ENCODE measurements at regions not wholly inside any gene's neighbourhood (a gene's known extent, or its start where the extent isn't known, plus 50 kb on each side); places are given as distances from the start of the nearest gene placed in this dataset.
"Not testable (repeated sequence)": the region's sequence is repeated elsewhere in the genome, so short reads cannot be mapped to it uniquely, and the experiment has no call there.

- no peak for DNase-seq (ENCODE audit: low spot score)
- H3K9me3 Mint-ChIP-seq = peaks cover 14% of the 10 kb centered on the region
- H3K27ac Mint-ChIP-seq = no peak overlapping the region
- H3K27me3 Mint-ChIP-seq (ENCODE audit: low read depth) = no peaks in the 10 kb centered on the region
- H3K4me1 Mint-ChIP-seq (ENCODE audit: low read depth) = peaks cover 4% of the 10 kb centered on the region
- no peak overlapping the region for H3K4me3 Mint-ChIP-seq
- H3K36me3 Mint-ChIP-seq (ENCODE audit: low read depth) = no peaks in the 10 kb centered on the region
Observed at GRCh38 chr2:184346338-184346862, 251.9 kb upstream of the ZNF804A start.

- peaks cover 15% of the 10 kb centered on the region for H3K9me3 Mint-ChIP-seq
- H3K27me3 Mint-ChIP-seq (ENCODE audit: low read depth) = no peaks in the 10 kb centered on the region
- peaks cover 4% of the 10 kb centered on the region for H3K4me1 Mint-ChIP-seq (ENCODE audit: low read depth)
- peak overlapping the region; percentile 68 for H3K27ac Mint-ChIP-seq
- no peaks in the 10 kb centered on the region for H3K36me3 Mint-ChIP-seq (ENCODE audit: low read depth)
- no peak for DNase-seq (ENCODE audit: low spot score)
- H3K4me3 Mint-ChIP-seq = peak overlapping the region; percentile 40
Observed at GRCh38 chr2:184351126-184351525, 247.2 kb upstream of the ZNF804A start.

- H3K9me3 Mint-ChIP-seq = no peaks in the 10 kb centered on the region
- H3K4me3 Mint-ChIP-seq = no peak overlapping the region
- H3K4me1 Mint-ChIP-seq (ENCODE audit: low read depth) = no peaks in the 10 kb centered on the region
- no peak overlapping the region for H3K27ac Mint-ChIP-seq
- no peak for DNase-seq (ENCODE audit: low spot score)
- H3K27me3 Mint-ChIP-seq (ENCODE audit: low read depth) = no peaks in the 10 kb centered on the region
- H3K36me3 Mint-ChIP-seq (ENCODE audit: low read depth) = no peaks in the 10 kb centered on the region
Observed at GRCh38 chr2:184357033-184357432, 241.3 kb upstream of the ZNF804A start.

DNA sequence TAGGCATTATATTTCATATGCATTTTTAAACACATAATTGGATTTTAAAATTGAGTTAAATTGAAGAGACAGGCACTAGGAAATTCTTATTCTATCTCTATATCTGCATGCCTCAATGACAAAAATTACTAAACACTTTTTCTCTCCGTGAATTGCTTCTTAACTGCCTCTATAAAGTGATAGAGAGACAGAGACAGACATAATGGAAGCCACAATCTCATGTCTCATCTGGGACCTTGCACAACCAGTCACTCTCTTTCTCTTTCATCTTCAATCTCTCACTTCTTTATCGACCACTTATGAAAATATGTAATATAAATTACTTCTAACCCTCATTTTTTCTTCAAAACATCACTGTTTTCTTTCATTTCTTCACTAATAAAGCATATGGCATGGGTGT is 238.9 kb upstream of the ZNF804A start:
- Mint-ChIP-seq H3K4me1 (ENCODE audit: low read depth) (no peaks in the 10 kb centered on the region), H3K27me3 (ENCODE audit: low read depth) (no peaks in the 10 kb centered on the region), H3K36me3 (ENCODE audit: low read depth) (no peaks in the 10 kb centered on the region), H3K4me3 (no peak overlapping the region), H3K9me3 (no peaks in the 10 kb centered on the region), H3K27ac (no peak overlapping the region)
- no peak for DNase-seq (ENCODE audit: low spot score)

DNA sequence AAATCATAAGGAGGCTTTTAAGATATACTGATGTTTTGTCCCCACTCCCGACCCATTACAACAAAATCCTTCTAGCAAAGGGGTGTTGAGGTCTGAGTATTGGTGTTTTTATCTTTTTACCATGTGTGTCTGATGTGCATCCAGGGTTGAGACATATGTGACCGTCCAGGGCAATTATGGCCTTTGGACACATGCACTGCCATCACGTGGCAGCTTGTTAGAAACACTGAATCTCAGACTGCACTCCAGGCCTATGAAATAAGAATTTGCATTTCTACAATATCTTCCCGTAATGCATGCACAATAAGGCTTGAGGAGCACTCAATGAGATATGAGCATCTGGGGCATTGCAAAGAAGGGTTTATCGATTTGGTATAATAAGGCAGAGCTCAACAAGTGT is 235.1 kb upstream of the ZNF804A start:
- no peak for DNase-seq (ENCODE audit: low spot score)
- no peaks in the 10 kb centered on the region for H3K27me3 Mint-ChIP-seq (ENCODE audit: low read depth)
- H3K27ac Mint-ChIP-seq = no peak overlapping the region
- no peaks in the 10 kb centered on the region for H3K4me1 Mint-ChIP-seq (ENCODE audit: low read depth)
- no peaks in the 10 kb centered on the region for H3K36me3 Mint-ChIP-seq (ENCODE audit: low read depth)
- H3K9me3 Mint-ChIP-seq = no peaks in the 10 kb centered on the region
- H3K4me3 Mint-ChIP-seq = no peak overlapping the region

DNA sequence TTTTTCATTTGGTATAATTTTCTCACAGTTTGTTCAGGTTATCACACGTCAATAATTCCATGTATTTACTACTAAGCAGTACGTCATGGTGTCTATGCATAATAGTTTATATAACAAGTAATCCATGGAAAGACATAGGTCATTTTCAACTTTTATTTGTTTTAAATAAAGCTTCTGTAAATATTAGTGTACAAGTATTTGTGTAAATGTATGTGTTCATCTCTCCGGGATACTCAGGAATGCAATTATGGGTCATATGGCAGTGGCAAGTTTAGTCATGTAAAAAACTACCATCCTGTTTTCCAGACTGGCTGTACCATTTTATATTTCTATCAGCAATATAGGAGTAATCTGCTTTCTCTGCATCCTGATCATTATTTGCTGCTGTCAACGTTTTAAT is 231.1 kb upstream of the ZNF804A start:
- Mint-ChIP-seq H3K27ac (no peak overlapping the region), H3K4me1 (ENCODE audit: low read depth) (no peaks in the 10 kb centered on the region), H3K4me3 (no peak overlapping the region)

DNA sequence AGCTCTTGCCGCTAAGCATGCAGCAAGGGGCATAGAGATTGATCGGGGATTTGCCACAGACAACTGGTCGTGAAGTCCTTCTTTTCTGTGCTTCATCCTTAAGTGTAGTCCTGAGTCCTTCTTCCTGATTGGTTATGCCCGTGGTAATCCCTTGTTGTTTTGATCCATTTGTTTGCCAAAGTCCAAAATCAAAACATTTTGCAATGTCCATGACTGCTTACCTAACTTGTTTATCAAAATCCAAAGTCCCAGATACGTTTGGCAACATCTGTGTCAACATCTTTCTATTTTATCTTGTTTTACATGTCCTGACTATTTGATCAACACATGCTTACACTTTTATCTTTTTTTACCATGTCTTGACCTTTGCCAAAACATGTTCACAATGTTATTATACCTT is 229.0 kb upstream of the ZNF804A start:
- Mint-ChIP-seq H3K27me3 (ENCODE audit: low read depth) (no peaks in the 10 kb centered on the region), H3K36me3 (ENCODE audit: low read depth) (no peaks in the 10 kb centered on the region), H3K27ac (no peak overlapping the region), H3K4me1 (ENCODE audit: low read depth) (no peaks in the 10 kb centered on the region), H3K9me3 (no peaks in the 10 kb centered on the region), H3K4me3 (no peak overlapping the region)
- no peak for DNase-seq (ENCODE audit: low spot score)

More for the DNA sequence above, 231.1 kb upstream of the ZNF804A start:
- Mint-ChIP-seq H3K36me3 (ENCODE audit: low read depth) (no peaks in the 10 kb centered on the region), H3K9me3 (no peaks in the 10 kb centered on the region), H3K27me3 (ENCODE audit: low read depth) (no peaks in the 10 kb centered on the region)
- no peak for DNase-seq (ENCODE audit: low spot score)

GRCh38 chr2:184370954-184371353 is 227.4 kb upstream of the ZNF804A start:
- no peaks in the 10 kb centered on the region for H3K27me3 Mint-ChIP-seq (ENCODE audit: low read depth)
- no peaks in the 10 kb centered on the region for H3K4me1 Mint-ChIP-seq (ENCODE audit: low read depth)
- no peak for DNase-seq (ENCODE audit: low spot score)
- no peak overlapping the region for H3K27ac Mint-ChIP-seq
- no peaks in the 10 kb centered on the region for H3K9me3 Mint-ChIP-seq
- H3K4me3 Mint-ChIP-seq = no peak overlapping the region
- no peaks in the 10 kb centered on the region for H3K36me3 Mint-ChIP-seq (ENCODE audit: low read depth)

- Mint-ChIP-seq H3K9me3 (no peaks in the 10 kb centered on the region), H3K27ac (no peak overlapping the region), H3K36me3 (ENCODE audit: low read depth) (no peaks in the 10 kb centered on the region), H3K4me1 (ENCODE audit: low read depth) (no peaks in the 10 kb centered on the region), H3K4me3 (no peak overlapping the region), H3K27me3 (ENCODE audit: low read depth) (no peaks in the 10 kb centered on the region)
- DNase-seq (ENCODE audit: low spot score) = no peak
Observed at GRCh38 chr2:184371641-184372040, 226.7 kb upstream of the ZNF804A start.

GRCh38 chr2:184372484-184372883 is 225.8 kb upstream of the ZNF804A start:
- no peaks in the 10 kb centered on the region for H3K27me3 Mint-ChIP-seq (ENCODE audit: low read depth)
- no peaks in the 10 kb centered on the region for H3K4me1 Mint-ChIP-seq (ENCODE audit: low read depth)
- no peak overlapping the region for H3K27ac Mint-ChIP-seq
- H3K9me3 Mint-ChIP-seq = no peaks in the 10 kb centered on the region
- no peaks in the 10 kb centered on the region for H3K36me3 Mint-ChIP-seq (ENCODE audit: low read depth)
- DNase-seq (ENCODE audit: low spot score) = no peak
- H3K4me3 Mint-ChIP-seq = no peak overlapping the region

DNA sequence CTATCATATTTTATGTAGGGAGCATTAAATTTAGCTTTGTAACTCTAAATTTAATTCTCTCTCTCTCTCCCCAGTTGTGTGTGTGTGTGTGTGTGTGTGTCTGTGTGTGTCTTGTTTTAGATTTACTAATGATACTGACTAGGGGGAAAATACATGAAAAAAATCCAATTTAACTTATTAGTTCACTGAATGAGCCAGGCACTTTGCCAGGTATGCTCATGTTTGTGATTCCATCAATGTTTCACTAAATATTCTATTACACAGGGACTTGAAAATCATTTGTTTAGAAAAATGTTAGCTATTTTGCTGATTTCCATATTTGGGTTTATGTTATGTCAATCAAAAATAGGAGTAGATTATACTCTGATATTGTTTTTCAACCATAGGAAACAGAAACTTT is 203.7 kb upstream of the ZNF804A start:
- H3K9me3 Mint-ChIP-seq = peaks cover 3% of the 10 kb centered on the region
- H3K4me1 Mint-ChIP-seq (ENCODE audit: low read depth) = no peaks in the 10 kb centered on the region
- no peaks in the 10 kb centered on the region for H3K36me3 Mint-ChIP-seq (ENCODE audit: low read depth)
- no peak overlapping the region for H3K27ac Mint-ChIP-seq
- H3K4me3 Mint-ChIP-seq = no peak overlapping the region
- H3K27me3 Mint-ChIP-seq (ENCODE audit: low read depth) = no peaks in the 10 kb centered on the region
- DNase-seq (ENCODE audit: low spot score) = no peak

DNA sequence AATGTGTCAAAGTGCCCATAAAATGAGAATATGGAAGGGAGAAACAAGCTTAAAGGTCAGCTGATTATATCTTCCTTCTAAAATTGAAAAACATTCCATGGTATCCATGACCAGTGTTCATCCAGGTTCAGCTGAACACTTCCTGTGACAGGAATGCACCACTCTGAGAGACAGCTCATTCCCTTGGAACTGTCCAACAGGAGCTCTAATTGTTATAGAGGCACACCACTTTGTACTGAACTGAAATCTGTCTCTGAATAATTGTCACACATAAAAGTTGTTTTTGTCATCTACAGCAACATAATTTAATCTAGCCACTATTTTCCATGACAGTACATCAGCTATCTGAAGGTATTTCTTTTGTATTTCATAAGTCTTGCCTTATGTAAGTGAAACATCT is 195.9 kb upstream of the ZNF804A start:
- peaks cover 4% of the 10 kb centered on the region for H3K9me3 Mint-ChIP-seq
- no peaks in the 10 kb centered on the region for H3K4me1 Mint-ChIP-seq (ENCODE audit: low read depth)
- no peak for DNase-seq (ENCODE audit: low spot score)
- no peak overlapping the region for H3K27ac Mint-ChIP-seq
- H3K4me3 Mint-ChIP-seq = no peak overlapping the region
- no peaks in the 10 kb centered on the region for H3K27me3 Mint-ChIP-seq (ENCODE audit: low read depth)
- no peaks in the 10 kb centered on the region for H3K36me3 Mint-ChIP-seq (ENCODE audit: low read depth)

DNA sequence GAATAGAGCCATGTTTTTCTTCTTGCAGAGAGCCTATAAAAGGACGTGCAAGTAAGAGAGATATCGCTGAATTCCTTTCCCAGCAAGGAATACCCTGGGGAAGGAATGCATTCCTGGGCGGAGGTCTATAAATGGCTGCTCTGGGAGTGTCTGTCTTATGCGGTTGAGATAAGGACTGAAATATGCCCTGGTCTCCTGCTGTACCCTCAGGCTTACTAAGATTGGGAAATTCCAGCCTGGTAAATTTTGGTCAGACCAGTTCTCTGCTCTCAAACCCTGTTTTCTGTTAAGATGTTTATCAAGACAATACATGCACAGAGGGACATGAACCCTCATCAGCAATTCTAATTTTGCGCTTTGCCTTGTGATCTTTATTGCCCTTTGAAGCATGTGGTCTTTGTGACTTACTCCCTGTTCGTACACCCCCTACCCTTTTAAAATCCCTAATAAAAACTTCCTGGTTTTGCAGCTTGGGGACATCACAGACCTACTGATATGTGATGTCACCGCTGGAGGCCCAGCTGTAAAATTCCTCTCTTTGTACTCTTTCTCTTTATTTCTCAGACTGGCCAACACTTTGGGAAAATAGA is 191.2 kb upstream of the ZNF804A start:
- not testable (repeated sequence) for H3K4me3 Mint-ChIP-seq; H3K27me3 Mint-ChIP-seq (ENCODE audit: low read depth); H3K4me1 Mint-ChIP-seq (ENCODE audit: low read depth); H3K36me3 Mint-ChIP-seq (ENCODE audit: low read depth); H3K27ac Mint-ChIP-seq; DNase-seq (ENCODE audit: low spot score)
- H3K9me3 Mint-ChIP-seq = peaks cover 21% of the 10 kb centered on the region

- H3K4me1 Mint-ChIP-seq (ENCODE audit: low read depth) = no peaks in the 10 kb centered on the region
- H3K36me3 Mint-ChIP-seq (ENCODE audit: low read depth) = no peaks in the 10 kb centered on the region
- peaks cover 26% of the 10 kb centered on the region for H3K9me3 Mint-ChIP-seq
- no peak overlapping the region for H3K4me3 Mint-ChIP-seq
- no peak overlapping the region for H3K27ac Mint-ChIP-seq
- no peaks in the 10 kb centered on the region for H3K27me3 Mint-ChIP-seq (ENCODE audit: low read depth)
- DNase-seq (ENCODE audit: low spot score) = no peak
Observed at GRCh38 chr2:184410160-184410559, 188.2 kb upstream of the ZNF804A start.

DNA sequence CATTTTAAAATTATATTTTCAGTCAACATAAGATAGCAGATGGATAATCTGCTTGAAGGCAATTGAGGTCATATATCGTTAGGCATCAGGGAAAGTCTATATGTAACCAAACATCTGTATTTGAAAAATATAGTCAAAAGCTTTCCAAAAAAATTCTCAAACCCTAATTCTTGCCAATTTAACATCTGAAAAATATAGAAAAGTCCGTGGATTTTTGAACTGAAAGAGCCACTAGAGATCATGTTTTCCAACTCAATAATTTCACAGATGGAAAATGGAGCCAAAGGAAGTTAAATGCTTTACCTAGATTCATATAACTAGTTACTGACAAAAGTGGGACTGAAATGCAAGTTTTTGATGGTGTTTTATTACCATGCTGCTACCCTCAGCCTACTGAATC is 185.1 kb upstream of the ZNF804A start:
- Mint-ChIP-seq H3K4me3 (no peak overlapping the region), H3K27ac (no peak overlapping the region), H3K36me3 (ENCODE audit: low read depth) (no peaks in the 10 kb centered on the region), H3K9me3 (peaks cover 14% of the 10 kb centered on the region), H3K27me3 (ENCODE audit: low read depth) (no peaks in the 10 kb centered on the region), H3K4me1 (ENCODE audit: low read depth) (no peaks in the 10 kb centered on the region)
- DNase-seq (ENCODE audit: low spot score) = no peak
